Glutamatergic neuron (in vitro differentiated cells): ENCODE measurements at regions not wholly inside any gene's neighbourhood (a gene's known extent, or its start where the extent isn't known, plus 50 kb on each side); places are given as distances from the start of the nearest gene placed in this dataset.

ENCODE experiments used
- DNase-seq: peaks from one replicate; pipeline ENCODE4 v3.0.0; 2022
- H3K27ac Mint-ChIP-seq: one replicate; pipeline ENCODE4 v1.8.0; 2020; ENCODE audit warnings: mild to moderate bottlenecking, mixed read lengths, inconsistent platforms; ENCODE audit not compliant: unreplicated experiment
- H3K27me3 Mint-ChIP-seq: one replicate; pipeline ENCODE4 v1.8.0; 2020; ENCODE audit warnings: mild to moderate bottlenecking, moderate library complexity, mixed read lengths, inconsistent platforms; ENCODE audit not compliant: unreplicated experiment
- H3K36me3 Mint-ChIP-seq: one replicate; pipeline ENCODE4 v1.8.0; 2020; ENCODE audit warnings: mild to moderate bottlenecking, mixed read lengths, inconsistent platforms; ENCODE audit not compliant: unreplicated experiment
- H3K4me1 Mint-ChIP-seq: one replicate; pipeline ENCODE4 v1.8.0; 2020; ENCODE audit warnings: mild to moderate bottlenecking, low read depth, mixed read lengths, inconsistent platforms; ENCODE audit not compliant: unreplicated experiment
- H3K4me3 Mint-ChIP-seq: one replicate; pipeline ENCODE4 v1.8.0; 2020; ENCODE audit warnings: mild to moderate bottlenecking, mixed read lengths, inconsistent platforms; ENCODE audit not compliant: unreplicated experiment
- H3K9me3 Mint-ChIP-seq: one replicate; pipeline ENCODE4 v1.8.0; 2020; ENCODE audit warnings: mild to moderate bottlenecking, moderate library complexity, mixed read lengths, inconsistent platforms; ENCODE audit not compliant: unreplicated experiment
- CTCF ChIP-seq: fragments of 200-600 bp; sonication (generic); IDR thresholded peaks from one replicate; pipeline ENCODE4 v1.5.0; 2021; ENCODE audit not compliant: partially characterized antibody, unreplicated experiment

GRCh38 chr5:53416144-53416738, 64.2 kb upstream of the FST start:
- H3K9me3 Mint-ChIP-seq: no peaks in the 10 kb centered on the region
- no peak for TF ChIP-seq CTCF
- no peak for DNase-seq
- H3K27ac Mint-ChIP-seq: no peak overlapping the region
- H3K4me3 Mint-ChIP-seq: no peak overlapping the region
- no peaks in the 10 kb centered on the region for H3K36me3 Mint-ChIP-seq
- no peaks in the 10 kb centered on the region for H3K27me3 Mint-ChIP-seq
- H3K4me1 Mint-ChIP-seq: no peaks in the 10 kb centered on the region

GRCh38 chr5:53418409-53418808, 62.0 kb upstream of the FST start:
- TF ChIP-seq CTCF: no peak
- no peaks in the 10 kb centered on the region for H3K36me3 Mint-ChIP-seq
- H3K4me3 Mint-ChIP-seq: no peak overlapping the region
- no peaks in the 10 kb centered on the region for H3K4me1 Mint-ChIP-seq
- H3K27me3 Mint-ChIP-seq: no peaks in the 10 kb centered on the region
- no peaks in the 10 kb centered on the region for H3K9me3 Mint-ChIP-seq
- no peak overlapping the region for H3K27ac Mint-ChIP-seq
- no peak for DNase-seq

- H3K4me1 Mint-ChIP-seq: no peaks in the 10 kb centered on the region
- H3K27me3 Mint-ChIP-seq: no peaks in the 10 kb centered on the region
- H3K4me3 Mint-ChIP-seq: no peak overlapping the region
- no peaks in the 10 kb centered on the region for H3K36me3 Mint-ChIP-seq
- TF ChIP-seq CTCF: no peak
- H3K9me3 Mint-ChIP-seq: no peaks in the 10 kb centered on the region
- no peak for DNase-seq
- no peak overlapping the region for H3K27ac Mint-ChIP-seq
These were observed 61.4 kb upstream of the FST start for GRCh38 chr5:53418826-53419658.

GRCh38 chr5:53422539-53422938, 57.9 kb upstream of the FST start:
- H3K4me1 Mint-ChIP-seq: peaks cover 4% of the 10 kb centered on the region
- no peak overlapping the region for H3K27ac Mint-ChIP-seq
- no peaks in the 10 kb centered on the region for H3K9me3 Mint-ChIP-seq

More at GRCh38 chr5:53422539-53422938, 57.9 kb upstream of the FST start:
- TF ChIP-seq CTCF: no peak
- Mint-ChIP-seq H3K27me3 (no peaks in the 10 kb centered on the region), H3K36me3 (no peaks in the 10 kb centered on the region), H3K4me3 (no peak overlapping the region)
- no peak for DNase-seq
